GM10266 (cell line): ENCODE measurements at regions not wholly inside any gene's neighbourhood (a gene's known extent, or its start where the extent isn't known, plus 50 kb on each side); places are given as distances from the start of the nearest gene placed in this dataset.

Experiments
- DNase-seq: peaks from one replicate; pipeline ENCODE4 v3.0.0; 2012; ENCODE audit errors: extremely low spot score
- CTCF ChIP-seq: IDR thresholded peaks from 2 replicates; pipeline ENCODE4 v1.5.1; 2012; ENCODE audit warnings: mild to moderate bottlenecking, low read depth; ENCODE audit not compliant: control insufficient read depth, insufficient read depth; ENCODE audit errors: missing control alignments

GRCh38 chr2:74740741-74741431 is 86.8 kb downstream of the SEMA4F start:
- TF ChIP-seq CTCF, result no peak
- DNase-seq, result no peak

GRCh38 chr2:74741629-74742028 is 87.6 kb downstream of the SEMA4F start:
- no peak for TF ChIP-seq CTCF
- no peak for DNase-seq

DNA sequence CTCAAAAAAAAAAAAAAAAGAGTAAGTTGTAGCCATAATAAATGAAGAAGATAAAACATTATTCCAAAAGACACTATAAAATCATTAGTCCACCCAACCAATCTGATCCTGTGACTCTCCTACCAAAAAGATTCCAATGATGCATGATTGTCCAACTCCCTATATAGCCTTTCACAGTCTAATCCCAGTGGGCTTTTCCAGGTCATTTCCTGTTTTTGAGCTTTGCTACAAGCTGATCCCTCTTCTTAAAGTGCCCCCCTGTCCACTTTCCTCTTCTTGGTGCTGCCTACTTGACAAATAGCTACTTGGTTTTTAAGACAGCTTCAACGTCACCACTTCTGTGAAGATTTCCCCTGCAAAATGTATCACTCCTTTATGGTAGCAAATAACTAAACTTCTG is 88.4 kb downstream of the SEMA4F start:
- no peak for TF ChIP-seq CTCF
- no peak for DNase-seq

DNA sequence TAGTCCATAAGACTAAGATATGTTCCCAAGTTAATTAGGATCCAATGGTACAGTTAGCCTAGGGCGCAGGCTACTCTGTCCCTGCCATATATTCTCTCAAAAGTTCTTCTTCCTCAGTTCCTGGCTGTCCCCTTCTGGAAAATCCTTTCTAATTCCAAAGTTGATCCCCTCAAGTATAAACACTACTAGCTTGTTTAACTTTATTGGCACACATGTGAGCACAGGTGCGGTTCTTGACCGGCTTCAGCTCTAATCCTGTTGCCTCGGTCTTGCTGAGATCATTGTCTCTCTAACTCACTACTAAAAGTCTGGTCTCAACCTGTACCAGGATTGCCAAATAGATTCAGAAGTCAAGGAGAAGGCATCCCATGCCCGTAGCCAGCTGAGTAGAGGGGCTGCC is 89.0 kb downstream of the SEMA4F start:
- no peak for DNase-seq
- TF ChIP-seq CTCF, result no peak

GRCh38 chr2:74743778-74744177 is 89.7 kb downstream of the SEMA4F start:
- no peak for DNase-seq
- TF ChIP-seq CTCF, result no peak

DNA sequence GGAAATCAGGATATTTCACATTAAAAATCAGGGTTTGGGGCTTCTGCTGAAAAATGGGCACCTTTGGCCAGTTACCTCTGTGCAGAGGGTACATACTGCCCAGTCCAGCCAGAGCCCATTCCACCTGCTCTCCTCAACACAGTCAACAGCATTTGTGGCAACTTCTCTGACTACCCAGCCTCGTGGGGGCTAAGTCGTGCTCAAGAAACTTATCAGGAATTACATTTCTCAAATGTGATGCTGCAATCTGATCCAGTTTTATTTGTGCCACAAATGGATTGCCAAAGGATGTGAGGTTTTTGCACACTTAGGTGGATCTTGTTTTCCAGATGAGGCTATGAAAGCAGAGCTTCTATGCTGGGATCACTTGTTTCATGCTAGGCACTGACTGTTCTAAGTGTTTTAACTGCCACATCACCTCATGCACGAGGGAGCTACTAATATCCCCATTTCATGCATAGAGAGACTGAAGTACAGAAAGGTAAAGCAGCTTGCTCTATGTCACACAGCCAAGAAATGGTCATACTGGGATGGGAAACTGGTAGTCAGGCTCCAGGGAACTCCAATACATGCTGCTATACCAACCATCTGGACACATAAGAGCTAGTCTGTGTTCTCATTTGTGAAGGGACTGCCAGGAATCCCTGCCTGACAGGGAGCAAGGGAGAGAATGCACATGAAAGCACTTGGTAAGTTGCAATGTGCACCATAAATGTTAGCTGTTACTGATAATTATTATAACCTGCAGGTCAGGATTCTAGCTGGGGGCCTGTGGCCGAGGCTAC is 89.0 kb upstream of the HK2 start:
- no peak for DNase-seq
- no peak for TF ChIP-seq CTCF

- DNase-seq, result no peak
- no peak for TF ChIP-seq CTCF
Measured at GRCh38 chr2:74745766-74746165, 88.2 kb upstream of the HK2 start.
